ENCODE measurements at regions not wholly inside any gene's neighbourhood (a gene's known extent, or its start where the extent isn't known, plus 50 kb on each side); places are given as distances from the start of the nearest gene placed in this dataset.

GRCh38 chr10:105643660-105644059 lies 1002.6 kb downstream of the SORCS3 start:
- TF ChIP-seq CTCF (IDR thresholded peaks at IDR 0.05; ENCODE audit: poor library complexity) (no peak), EZH2 (IDR thresholded peaks at IDR 0.05; ENCODE audit: borderline replicate concordance) (no peak), EZH2phosphoT487 (IDR thresholded peaks at IDR 0.05; ENCODE audit: low read depth, severe bottlenecking, unreplicated experiment) (no peak)
